Upper lobe of left lung (tissue), 4 donors: ENCODE measurements at regions not wholly inside any gene's neighbourhood (a gene's known extent, or its start where the extent isn't known, plus 50 kb on each side); places are given as distances from the start of the nearest gene placed in this dataset.

Source experiments
- CTCF ChIP-seq, 6 experiments: fragments of 450-650 bp in 4 of 6; fragments of 200-600 bp in 2 of 6; sonication (generic) in 2 of 6; IDR thresholded peaks; one replicate each; pipeline ENCODE4 v1.5.1; 2016 to 2019; ENCODE audit warnings: antibody characterized with exemption in 6 of 6
- EP300 ChIP-seq, 4 donors: sonication (generic); formaldehyde crosslinking; IDR thresholded peaks; one replicate each; pipeline ENCODE4 v1.5.1; 2017; ENCODE audit warnings: antibody characterized with exemption in 4 of 4, control low read depth in 2 of 4
- POLR2A ChIP-seq, 4 donors: fragments of 450-650 bp; IDR thresholded peaks; one replicate each; pipeline ENCODE4 v1.5.1; 2016 to 2017; ENCODE audit warnings: antibody characterized with exemption in 4 of 4, mild to moderate bottlenecking in 2 of 4

- TF ChIP-seq POLR2A (IDR thresholded peaks at IDR 0.05) (no peak), CTCF (IDR thresholded peaks at IDR 0.05) (no peak), EP300 (IDR thresholded peaks at IDR 0.05) (no peak)
Observed at GRCh38 chr2:13616616-13617015, 899.9 kb downstream of the TRIB2 start.
